Calu3 (cell line): ENCODE measurements at regions not wholly inside any gene's neighbourhood (a gene's known extent, or its start where the extent isn't known, plus 50 kb on each side); places are given as distances from the start of the nearest gene placed in this dataset.

ENCODE experiments used
- BruUV-seq: library from RNA; stranded (reverse); fragments of 400-500 nt; replicated peaks from 2 replicates; lab custom pipeline; 2021; lab: Mats Ljungman, UMichigan
- CTCF ChIA-PET: fragments of 300-600 bp; sonication (Branson Sonifier 250); formaldehyde crosslinking; loops from one replicate; lab custom pipeline; 2022; ENCODE audit warnings: antibody characterized with exemption; lab: Charles Lee
- DNase-seq: peaks from one replicate; pipeline ENCODE4 v3.0.0; 2022
- H3K27ac Mint-ChIP-seq: one replicate; pipeline ENCODE4 v1.8.0; 2022; ENCODE audit warnings: mixed read lengths; ENCODE audit not compliant: unreplicated experiment
- H3K27me3 Mint-ChIP-seq: one replicate; pipeline ENCODE4 v1.8.0; 2022; ENCODE audit warnings: mixed read lengths; ENCODE audit not compliant: unreplicated experiment
- H3K36me3 Mint-ChIP-seq: one replicate; pipeline ENCODE4 v1.8.0; 2022; ENCODE audit warnings: mild to moderate bottlenecking, moderate library complexity, mixed read lengths; ENCODE audit not compliant: insufficient read depth, unreplicated experiment
- H3K4me1 Mint-ChIP-seq: one replicate; pipeline ENCODE4 v1.8.0; 2022; ENCODE audit warnings: mild to moderate bottlenecking, low read depth, mixed read lengths; ENCODE audit not compliant: unreplicated experiment
- H3K4me3 Mint-ChIP-seq: one replicate; pipeline ENCODE4 v1.8.0; 2022; ENCODE audit warnings: mild to moderate bottlenecking, low read depth, moderate library complexity, mixed read lengths; ENCODE audit not compliant: unreplicated experiment
- H3K9me3 Mint-ChIP-seq: one replicate; pipeline ENCODE4 v1.8.0; 2022; ENCODE audit warnings: low read depth, mixed read lengths; ENCODE audit not compliant: unreplicated experiment
- intact Hi-C: fragments of 100-400 bp; cut with micrococcal nuclease; formaldehyde crosslinking; loops from one replicate; pipeline ENCODE4 v1.10.0; 2022; ENCODE audit not compliant: unreplicated experiment
- TF ChIP-seq, protein P1 (sequence below): fragments of 200-600 bp; IDR thresholded peaks from one replicate; pipeline ENCODE4 v1.8.0; 2022; ENCODE audit warnings: antibody characterized with exemption; ENCODE audit not compliant: unreplicated experiment

DNA sequence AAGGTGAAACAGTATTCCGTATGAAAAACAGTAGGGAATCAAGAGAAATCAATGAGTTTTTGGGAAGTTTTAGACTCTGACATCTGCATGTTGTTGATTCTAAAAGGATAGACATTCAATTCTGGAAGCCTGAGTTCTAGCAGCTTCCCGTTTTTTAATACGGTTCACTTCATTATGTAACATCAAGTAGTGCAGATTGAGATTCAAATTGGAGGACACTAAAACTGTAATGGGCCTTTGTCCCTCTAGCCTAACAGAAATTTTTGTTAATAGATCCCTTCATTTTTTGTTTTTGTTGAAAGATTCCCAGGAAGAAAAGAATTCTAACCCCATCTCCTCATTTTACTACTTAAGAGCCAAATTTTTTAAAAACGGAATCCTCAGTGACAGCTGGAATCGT is 384.6 kb downstream of the SH3GL2 start:
- Mint-ChIP-seq H3K27me3 (no peaks in the 10 kb centered on the region), H3K27ac (no peak overlapping the region), H3K9me3 (no peaks in the 10 kb centered on the region), H3K36me3 (no peaks in the 10 kb centered on the region), H3K4me1 (no peaks in the 10 kb centered on the region), H3K4me3 (no peak overlapping the region)
- no TSS peak for BruUV-seq
- TF ChIP-seq, protein P1, sequence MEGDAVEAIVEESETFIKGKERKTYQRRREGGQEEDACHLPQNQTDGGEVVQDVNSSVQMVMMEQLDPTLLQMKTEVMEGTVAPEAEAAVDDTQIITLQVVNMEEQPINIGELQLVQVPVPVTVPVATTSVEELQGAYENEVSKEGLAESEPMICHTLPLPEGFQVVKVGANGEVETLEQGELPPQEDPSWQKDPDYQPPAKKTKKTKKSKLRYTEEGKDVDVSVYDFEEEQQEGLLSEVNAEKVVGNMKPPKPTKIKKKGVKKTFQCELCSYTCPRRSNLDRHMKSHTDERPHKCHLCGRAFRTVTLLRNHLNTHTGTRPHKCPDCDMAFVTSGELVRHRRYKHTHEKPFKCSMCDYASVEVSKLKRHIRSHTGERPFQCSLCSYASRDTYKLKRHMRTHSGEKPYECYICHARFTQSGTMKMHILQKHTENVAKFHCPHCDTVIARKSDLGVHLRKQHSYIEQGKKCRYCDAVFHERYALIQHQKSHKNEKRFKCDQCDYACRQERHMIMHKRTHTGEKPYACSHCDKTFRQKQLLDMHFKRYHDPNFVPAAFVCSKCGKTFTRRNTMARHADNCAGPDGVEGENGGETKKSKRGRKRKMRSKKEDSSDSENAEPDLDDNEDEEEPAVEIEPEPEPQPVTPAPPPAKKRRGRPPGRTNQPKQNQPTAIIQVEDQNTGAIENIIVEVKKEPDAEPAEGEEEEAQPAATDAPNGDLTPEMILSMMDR = no peak
- DNase-seq = no peak
- intact Hi-C loops = no loop called here
- CTCF ChIA-PET = no interaction called here

DNA sequence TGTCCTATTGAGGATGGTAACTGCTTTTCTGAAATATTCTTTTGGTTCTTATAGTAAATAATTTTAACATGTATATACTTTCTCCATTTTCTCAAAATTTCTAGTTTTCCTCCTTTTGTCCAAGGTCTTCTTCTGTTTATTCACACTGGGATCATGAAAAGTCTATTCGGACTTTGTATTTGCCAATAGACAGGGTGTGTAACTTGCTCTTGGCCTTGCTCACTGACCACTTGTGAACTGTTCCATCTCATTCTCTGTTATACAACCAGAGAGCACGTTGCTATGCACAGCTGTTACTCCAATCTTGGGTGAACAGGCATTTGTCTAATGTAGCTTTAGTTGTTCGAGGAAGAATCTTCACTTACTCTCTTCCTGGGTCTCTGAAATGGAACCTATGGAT is 388.9 kb downstream of the SH3GL2 start:
- H3K4me1 Mint-ChIP-seq = no peaks in the 10 kb centered on the region
- H3K27ac Mint-ChIP-seq = no peak overlapping the region
- intact Hi-C loops = no loop called here
- TF ChIP-seq, protein P1 = no peak
- DNase-seq = no peak
- CTCF ChIA-PET = no interaction called here
- no peak overlapping the region for H3K4me3 Mint-ChIP-seq
- no TSS peak for BruUV-seq
- no peaks in the 10 kb centered on the region for H3K36me3 Mint-ChIP-seq
- no peaks in the 10 kb centered on the region for H3K9me3 Mint-ChIP-seq
- H3K27me3 Mint-ChIP-seq = no peaks in the 10 kb centered on the region

DNA sequence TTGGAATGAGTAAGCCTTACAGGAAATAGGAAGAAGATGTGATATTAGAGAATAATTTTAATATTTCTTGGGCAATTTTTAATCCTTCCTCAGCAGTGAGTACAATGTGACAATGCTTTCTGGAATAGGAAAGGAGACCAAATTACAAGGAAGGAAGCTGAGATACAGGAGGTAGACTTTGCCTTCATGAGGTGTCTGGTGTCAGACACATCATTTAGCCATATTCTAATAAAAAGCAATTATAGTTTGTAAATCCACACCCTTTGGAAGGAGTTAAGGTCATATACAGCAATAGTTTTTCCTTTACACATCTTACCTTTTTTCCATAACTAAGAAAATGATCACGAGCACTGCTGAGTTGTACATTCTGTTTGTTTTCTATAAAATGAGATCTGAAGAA is 390.4 kb downstream of the SH3GL2 start:
- intact Hi-C loops = no loop called here
- H3K4me1 Mint-ChIP-seq = no peaks in the 10 kb centered on the region
- no peaks in the 10 kb centered on the region for H3K9me3 Mint-ChIP-seq
- TF ChIP-seq, protein P1 = no peak
- no peaks in the 10 kb centered on the region for H3K36me3 Mint-ChIP-seq
- H3K27me3 Mint-ChIP-seq = no peaks in the 10 kb centered on the region
- no peak overlapping the region for H3K27ac Mint-ChIP-seq
- CTCF ChIA-PET = no interaction called here
- H3K4me3 Mint-ChIP-seq = no peak overlapping the region
- BruUV-seq = no TSS peak
- DNase-seq = no peak

DNA sequence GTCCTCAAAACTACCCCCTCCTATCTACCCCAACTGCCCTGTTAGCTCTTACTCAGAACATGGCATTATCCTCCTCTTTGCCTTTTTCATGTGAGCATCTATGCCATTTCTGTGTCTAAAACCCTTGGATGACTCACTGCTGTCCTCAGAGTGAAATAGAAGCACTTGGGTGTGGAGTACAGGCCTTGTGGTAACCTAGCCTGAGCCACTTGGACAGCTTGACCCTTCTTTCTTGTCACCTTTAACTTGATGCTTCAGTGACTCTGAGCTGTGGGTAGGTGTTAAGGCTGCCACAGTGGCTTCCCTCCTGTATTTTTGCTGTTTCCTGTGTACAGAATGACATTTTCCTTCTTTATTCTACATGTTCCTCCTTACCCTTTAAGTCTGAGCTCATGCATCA is 391.4 kb downstream of the SH3GL2 start:
- H3K27ac Mint-ChIP-seq = no peak overlapping the region
- no peaks in the 10 kb centered on the region for H3K36me3 Mint-ChIP-seq
- TF ChIP-seq, protein P1 = no peak
- BruUV-seq = no TSS peak
- no peaks in the 10 kb centered on the region for H3K27me3 Mint-ChIP-seq
- CTCF ChIA-PET = no interaction called here
- intact Hi-C loops = no loop called here
- no peaks in the 10 kb centered on the region for H3K4me1 Mint-ChIP-seq
- H3K9me3 Mint-ChIP-seq = no peaks in the 10 kb centered on the region
- H3K4me3 Mint-ChIP-seq = no peak overlapping the region
- DNase-seq = no peak

DNA sequence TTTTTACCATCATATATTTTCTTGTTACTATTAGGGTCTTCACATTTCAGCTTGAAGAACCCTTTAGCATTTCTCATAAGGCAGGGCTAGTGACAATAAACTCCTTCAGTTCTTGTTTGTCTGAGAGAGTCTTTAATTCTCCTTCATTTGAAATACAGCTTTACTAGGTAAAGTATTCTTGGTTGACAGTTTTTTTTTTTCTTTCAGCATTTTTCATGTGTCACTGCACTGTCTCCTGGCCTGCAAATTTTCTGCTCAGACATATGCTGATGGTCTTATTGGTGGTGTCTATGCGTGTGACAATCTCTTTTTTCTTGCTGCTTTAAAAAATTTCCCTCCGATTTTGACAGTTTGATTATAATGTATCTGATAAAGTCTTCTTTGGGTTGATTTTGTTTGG is 399.9 kb downstream of the SH3GL2 start:
- peaks cover 5% of the 10 kb centered on the region for H3K36me3 Mint-ChIP-seq
- DNase-seq = no peak
- no peak overlapping the region for H3K27ac Mint-ChIP-seq
- H3K4me1 Mint-ChIP-seq = no peaks in the 10 kb centered on the region
- no peaks in the 10 kb centered on the region for H3K27me3 Mint-ChIP-seq
- BruUV-seq = no TSS peak
- intact Hi-C loops = no loop called here
- TF ChIP-seq, protein P1 = no peak
- H3K9me3 Mint-ChIP-seq = peaks cover 7% of the 10 kb centered on the region
- CTCF ChIA-PET = no interaction called here
- no peak overlapping the region for H3K4me3 Mint-ChIP-seq
